Endothelial cell of umbilical vein (primary cell): ENCODE measurements at regions not wholly inside any gene's neighbourhood (a gene's known extent, or its start where the extent isn't known, plus 50 kb on each side); places are given as distances from the start of the nearest gene placed in this dataset.

Experiments used
- BruUV-seq: library from RNA; stranded (reverse); fragments of 400-500 nt; replicated peaks from 2 replicates; lab custom pipeline; 2021; lab: Mats Ljungman, UMichigan
- CTCF ChIA-PET: fragments of 300-600, 350-600 bp; sonication (Branson Sonifier 250); formaldehyde crosslinking; loops from one replicate; lab custom pipeline; 2021; ENCODE audit warnings: antibody characterized with exemption, inconsistent platforms; lab: Charles Lee
- POLR2A ChIA-PET: fragments of 300-600, 350-600 bp; sonication (Branson Sonifier 250); formaldehyde crosslinking; loops from one replicate; lab custom pipeline; 2021; ENCODE audit warnings: antibody characterized with exemption, inconsistent platforms; lab: Charles Lee
- DNase-seq: peaks from one replicate; pipeline ENCODE4 v3.0.0-alpha.2; 2011; ENCODE audit warnings: low read depth, low spot score
- FAIRE-seq: peaks from 2 replicates; lab custom pipeline; 2011; peaks lifted over from hg19 to GRCh38; lab: Jason Lieb, UNC
- H2AFZ ChIP-seq: 2 replicates; pipeline ENCODE4 v1.6.0; 2012; ENCODE audit warnings: low read depth, low read length, control low read depth, inconsistent platforms
- H3K27ac ChIP-seq: 2 replicates; pipeline ENCODE4 v1.5.1; 2011; ENCODE audit warnings: low read depth, mild to moderate bottlenecking, control low read depth, low read length, moderate library complexity; ENCODE audit not compliant: insufficient read depth
- H3K27me3 ChIP-seq, 2 experiments: 2 replicates each; pipeline versions ENCODE4 v1.6.0 to v1.6.1; 2011; ENCODE audit warnings: low read length in 2 of 2, mixed read lengths in 1 of 2; ENCODE audit not compliant: control insufficient read depth in 2 of 2, insufficient read depth in 2 of 2
- H3K36me3 ChIP-seq, 2 experiments: 2 replicates in 1 of 2; 3 replicates in 1 of 2; pipeline ENCODE4 v1.5.1; 2011; ENCODE audit warnings: low read length in 2 of 2, mild to moderate bottlenecking in 1 of 2, moderate library complexity in 1 of 2; ENCODE audit not compliant: control insufficient read depth in 2 of 2, insufficient read depth in 2 of 2; ENCODE audit errors: extremely low read depth in 1 of 2
- H3K4me1 ChIP-seq: 3 replicates; pipeline ENCODE4 v1.5.1; 2011; ENCODE audit warnings: mild to moderate bottlenecking, low read length; ENCODE audit not compliant: control insufficient read depth, insufficient read depth; ENCODE audit errors: extremely low read depth
- H3K4me2 ChIP-seq: 2 replicates; pipeline ENCODE4 v1.6.1; 2011; ENCODE audit warnings: low read length, control low read depth, mixed read lengths; ENCODE audit not compliant: insufficient read depth
- H3K4me3 ChIP-seq, 3 experiments: fragments of 200-600 bp in 1 of 3; sonication (generic), shearing (Covaris generic) in 1 of 3; replicated peaks in 1 of 3; 2 replicates each; pipeline ENCODE4 v1.5.1; 2011 to 2016; ENCODE audit warnings: control low read depth in 3 of 3, low read length in 3 of 3, mild to moderate bottlenecking in 2 of 3, inconsistent platforms in 1 of 3, low read depth in 1 of 3, moderate library complexity in 1 of 3; ENCODE audit not compliant: insufficient read depth in 1 of 3
- H3K79me2 ChIP-seq: 2 replicates; pipeline ENCODE4 v1.6.0; 2012; ENCODE audit warnings: low read length, inconsistent platforms; ENCODE audit not compliant: control insufficient read depth, insufficient read depth
- H3K9ac ChIP-seq: replicated peaks from 2 replicates; pipeline ENCODE3; 2011; ENCODE audit warnings: low read length, control low read depth; ENCODE audit not compliant: insufficient read depth; ENCODE audit errors: extremely low read depth
- H3K9me1 ChIP-seq: replicated peaks from 3 replicates; pipeline ENCODE4 v1.6.0; 2011; ENCODE audit warnings: mild to moderate bottlenecking, low read length; ENCODE audit not compliant: control insufficient read depth, insufficient read depth; ENCODE audit errors: extremely low read depth
- H3K9me3 ChIP-seq: replicated peaks from 2 replicates; pipeline ENCODE4 v1.5.1; 2012; ENCODE audit warnings: low read length, inconsistent platforms; ENCODE audit not compliant: control insufficient read depth, insufficient read depth
- H4K20me1 ChIP-seq: replicated peaks from 2 replicates; pipeline ENCODE3; 2011; ENCODE audit warnings: mild to moderate bottlenecking, low read length; ENCODE audit not compliant: control insufficient read depth, insufficient read depth; ENCODE audit errors: extremely low read depth
- EZH2 ChIP-seq: IDR thresholded peaks from 2 replicates; pipeline ENCODE4 v1.6.1; 2012; ENCODE audit warnings: borderline replicate concordance, low read depth, mild to moderate bottlenecking, moderate library complexity, low read length, inconsistent platforms; ENCODE audit not compliant: severe bottlenecking
- FOS ChIP-seq: IDR thresholded peaks from 2 replicates; pipeline ENCODE4 v1.6.1; 2011; ENCODE audit warnings: mild to moderate bottlenecking, low read length, moderate library complexity, borderline replicate concordance; ENCODE audit not compliant: insufficient read depth
- GATA2 ChIP-seq: IDR thresholded peaks from 2 replicates; pipeline ENCODE4 v1.7.0; 2011; ENCODE audit warnings: low read depth, mild to moderate bottlenecking, moderate library complexity, mixed read lengths, low read length; ENCODE audit not compliant: insufficient read length, insufficient read depth
- JUN ChIP-seq: IDR thresholded peaks from 2 replicates; pipeline ENCODE4 v1.6.1; 2011; ENCODE audit warnings: borderline replicate concordance, low read depth; ENCODE audit not compliant: insufficient read length, insufficient read depth
- POLR2A ChIP-seq: IDR thresholded peaks from 2 replicates; pipeline ENCODE4 v1.6.1; 2012; ENCODE audit warnings: low read depth, mild to moderate bottlenecking, control low read depth, low read length
- dilution Hi-C: fragments of 300-500 bp; cut with MboI; formaldehyde crosslinking; loops from one replicate; pipeline ENCODE4 v1.15.0; 2019; ENCODE audit warnings: low sequenced_read_pairs; ENCODE audit not compliant: extremely low pct_ligation_motif_present
- intact Hi-C: fragments of 100-400 bp; cut with micrococcal nuclease; formaldehyde crosslinking; loops from one replicate; pipeline ENCODE4 v1.10.0; 2022
- TF ChIP-seq, protein P1 (sequence below): IDR thresholded peaks from 2 replicates; pipeline ENCODE4 v1.6.1; 2011; ENCODE audit not compliant: insufficient read depth, insufficient read length

DNA sequence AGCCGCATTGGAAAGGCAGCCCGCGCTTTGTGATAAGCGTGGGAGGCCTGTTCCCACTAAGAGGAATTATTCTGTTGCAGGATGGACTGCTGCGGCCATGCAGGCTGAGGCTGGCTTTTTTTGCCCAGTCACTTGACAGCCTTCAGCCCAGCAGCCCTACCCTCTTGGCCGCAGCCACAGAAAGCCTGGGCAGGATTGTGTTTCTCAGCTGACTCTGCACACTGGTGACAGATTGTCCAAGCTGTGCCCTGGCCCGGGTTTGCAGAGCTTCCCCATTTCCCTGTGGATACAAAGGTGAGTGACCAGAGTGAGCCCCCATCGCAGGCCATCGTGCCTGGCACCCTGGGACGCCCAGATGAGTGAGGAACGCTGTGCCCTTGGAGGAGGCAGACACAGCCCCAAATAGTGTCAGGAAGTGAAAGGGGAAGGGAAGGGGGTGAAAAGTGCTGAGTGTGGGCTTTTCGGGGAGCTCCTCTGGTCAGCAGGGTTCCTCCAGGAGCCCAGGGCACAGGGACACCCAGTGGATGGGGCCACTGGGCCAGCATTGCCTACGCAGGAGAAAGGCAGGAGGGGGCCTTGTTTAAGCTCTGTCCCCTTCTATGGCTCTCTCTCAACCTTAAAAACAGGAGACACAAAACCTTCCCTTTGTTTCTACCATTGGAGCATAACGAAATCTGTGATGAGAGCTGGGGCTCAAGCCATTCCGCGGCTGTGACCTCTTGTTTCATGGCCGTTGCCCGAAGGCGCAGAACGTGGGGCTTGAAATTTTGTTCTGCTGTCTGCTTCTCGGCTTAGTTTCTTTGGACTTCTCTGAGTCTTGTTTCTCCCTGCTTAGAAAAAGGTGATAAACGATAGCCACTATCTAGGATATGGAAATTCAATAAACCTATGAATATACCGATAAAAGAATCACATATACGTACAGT lies 91.5 kb upstream of the MEF2A start:
- H4K20me1 ChIP-seq = no peaks in the 10 kb centered on the region
- dilution Hi-C loops (no loop called here), intact Hi-C loops (no loop called here)
- no peaks in the 10 kb centered on the region for H3K9me3 ChIP-seq
- H3K79me2 ChIP-seq = no peaks in the 10 kb centered on the region
- no peak overlapping the region for H3K9ac ChIP-seq
- H2AFZ ChIP-seq = no peak overlapping the region
- ChIA-PET POLR2A (no interaction called here), CTCF (interaction anchor here (1.1 to 1.8 kb wide), 3 partner anchors 11 to 18 kb away, joined by 3 to 6 read pairs (median 4); no protein-coding TSS in a partner anchor)
- TF ChIP-seq EZH2 (no peak), JUN (no peak), FOS (no peak), POLR2A (no peak), GATA2 (no peak)
- TF ChIP-seq, protein P1, sequence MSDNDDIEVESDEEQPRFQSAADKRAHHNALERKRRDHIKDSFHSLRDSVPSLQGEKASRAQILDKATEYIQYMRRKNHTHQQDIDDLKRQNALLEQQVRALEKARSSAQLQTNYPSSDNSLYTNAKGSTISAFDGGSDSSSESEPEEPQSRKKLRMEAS = no peak
- no peaks in the 10 kb centered on the region for H3K9me1 ChIP-seq
- DNase-seq = no peak
- FAIRE-seq = no peak
- no peaks in the 10 kb centered on the region for H3K36me3 ChIP-seq
- BruUV-seq = no TSS peak
- peaks cover 17% of the 10 kb centered on the region for H3K4me1 ChIP-seq
- no peak overlapping the region for H3K4me3 ChIP-seq
- H3K4me2 ChIP-seq = no peak overlapping the region
- no peaks in the 10 kb centered on the region for H3K27me3 ChIP-seq
- no peak overlapping the region for H3K27ac ChIP-seq
